HepG2 (cell line): ENCODE measurements at regions not wholly inside any gene's neighbourhood (a gene's known extent, or its start where the extent isn't known, plus 50 kb on each side); places are given as distances from the start of the nearest gene placed in this dataset.
A peak's percentile ranks its signal among the peaks of the same experiment; 100 is the strongest.

Experiments
- HNF4A ChIP-seq: sonication (generic); formaldehyde crosslinking; IDR thresholded peaks from 2 replicates; pipeline ENCODE4 v1.4.0; 2020; ENCODE audit warnings: missing genetic modification reagents
- HNRNPK ChIP-seq: fragments of 200-400 bp; formaldehyde crosslinking; IDR thresholded peaks from 2 replicates; pipeline ENCODE4 v1.6.1; 2018; ENCODE audit warnings: low read length, low read depth, moderate library complexity, mild to moderate bottlenecking; ENCODE audit not compliant: poor library complexity, severe bottlenecking
- LCORL ChIP-seq, 2 experiments: fragments of 450-650 bp in 1 of 2; sonication (generic) in 1 of 2; formaldehyde crosslinking in 1 of 2; IDR thresholded peaks; 2 replicates each; pipeline versions ENCODE4 v1.5.0 to v1.6.1; 2017 to 2020; ENCODE audit warnings: antibody characterized with exemption in 1 of 2, missing genetic modification reagents in 1 of 2
- NCOA2 ChIP-seq: sonication (generic); formaldehyde crosslinking; IDR thresholded peaks from 2 replicates; pipeline ENCODE4 v1.8.0; 2022; ENCODE audit warnings: inconsistent platforms
- PATZ1 ChIP-seq: sonication (generic); formaldehyde crosslinking; IDR thresholded peaks from 2 replicates; pipeline ENCODE4 v1.4.0; 2020; ENCODE audit warnings: missing genetic modification reagents
- RBFOX2 ChIP-seq: fragments of 200-400 bp; formaldehyde crosslinking; IDR thresholded peaks from 2 replicates; pipeline ENCODE4 v1.6.1; 2017; ENCODE audit warnings: low read depth, mild to moderate bottlenecking, low read length
- SOX5 ChIP-seq: IDR thresholded peaks from 2 replicates; pipeline ENCODE4 v1.6.1; 2016; ENCODE audit warnings: borderline replicate concordance
- SUZ12 ChIP-seq: fragments of 150-350 bp; IDR thresholded peaks from 2 replicates; pipeline ENCODE4 v1.6.1; 2014; ENCODE audit warnings: low read depth, low read length
- TBL1XR1 ChIP-seq: fragments of 150-350 bp; IDR thresholded peaks from 2 replicates; pipeline ENCODE4 v1.6.1; 2014; ENCODE audit warnings: borderline replicate concordance, low read length; ENCODE audit not compliant: partially characterized antibody
- TCF7 ChIP-seq: sonication (generic); IDR thresholded peaks from 2 replicates; pipeline ENCODE4 v1.6.1; 2016; ENCODE audit warnings: antibody characterized with exemption, low read depth
- U2AF2 ChIP-seq: fragments of 200-400 bp; formaldehyde crosslinking; IDR thresholded peaks from 2 replicates; pipeline ENCODE4 v1.6.1; 2017; ENCODE audit warnings: low read depth, mild to moderate bottlenecking, low read length
- ZMYM3 ChIP-seq: sonication (generic); formaldehyde crosslinking; IDR thresholded peaks from 2 replicates; pipeline ENCODE4 v1.5.1; 2020; ENCODE audit warnings: mild to moderate bottlenecking, missing genetic modification reagents
- ZNF589 ChIP-seq: sonication (generic); formaldehyde crosslinking; conservative IDR thresholded peaks from 2 replicates; pipeline ENCODE4 v1.8.0; 2022; ENCODE audit warnings: mild to moderate bottlenecking, moderate library complexity, missing genetic modification reagents
- ZNF776 ChIP-seq: sonication (generic); formaldehyde crosslinking; IDR thresholded peaks from 2 replicates; pipeline ENCODE4 v1.4.0; 2020; ENCODE audit warnings: mild to moderate bottlenecking, missing genetic modification reagents
- ZNF839 ChIP-seq: sonication (generic); formaldehyde crosslinking; IDR thresholded peaks from 2 replicates; pipeline ENCODE4 v1.4.0; 2020; ENCODE audit warnings: missing genetic modification reagents, mild to moderate bottlenecking, borderline replicate concordance
- ZNF841 ChIP-seq: sonication (generic); formaldehyde crosslinking; IDR thresholded peaks from 2 replicates; pipeline ENCODE4 v1.8.1; 2023; ENCODE audit warnings: missing genetic modification reagents, borderline replicate concordance
- TF ChIP-seq, protein P1 (sequence below): sonication (generic); formaldehyde crosslinking; IDR thresholded peaks from 2 replicates; pipeline ENCODE4 v1.5.1; 2020; ENCODE audit warnings: mild to moderate bottlenecking, missing genetic modification reagents, moderate library complexity
- TF ChIP-seq, protein P2 (sequence below): sonication (generic); formaldehyde crosslinking; IDR thresholded peaks from 2 replicates; pipeline ENCODE4 v1.8.1; 2023; ENCODE audit warnings: mild to moderate bottlenecking, missing genetic modification reagents, borderline replicate concordance
- TF ChIP-seq, protein P3 (sequence below): sonication (generic); formaldehyde crosslinking; IDR thresholded peaks from 2 replicates; pipeline ENCODE4 v1.9.0; 2022; ENCODE audit warnings: missing genetic modification reagents, mild to moderate bottlenecking, borderline replicate concordance
- TF ChIP-seq, protein P4 (sequence below): sonication (generic); formaldehyde crosslinking; IDR thresholded peaks from 2 replicates; pipeline ENCODE4 v1.8.0; 2022; ENCODE audit warnings: missing genetic modification reagents, mild to moderate bottlenecking, moderate library complexity, borderline replicate concordance

- TF ChIP-seq, protein P1, sequence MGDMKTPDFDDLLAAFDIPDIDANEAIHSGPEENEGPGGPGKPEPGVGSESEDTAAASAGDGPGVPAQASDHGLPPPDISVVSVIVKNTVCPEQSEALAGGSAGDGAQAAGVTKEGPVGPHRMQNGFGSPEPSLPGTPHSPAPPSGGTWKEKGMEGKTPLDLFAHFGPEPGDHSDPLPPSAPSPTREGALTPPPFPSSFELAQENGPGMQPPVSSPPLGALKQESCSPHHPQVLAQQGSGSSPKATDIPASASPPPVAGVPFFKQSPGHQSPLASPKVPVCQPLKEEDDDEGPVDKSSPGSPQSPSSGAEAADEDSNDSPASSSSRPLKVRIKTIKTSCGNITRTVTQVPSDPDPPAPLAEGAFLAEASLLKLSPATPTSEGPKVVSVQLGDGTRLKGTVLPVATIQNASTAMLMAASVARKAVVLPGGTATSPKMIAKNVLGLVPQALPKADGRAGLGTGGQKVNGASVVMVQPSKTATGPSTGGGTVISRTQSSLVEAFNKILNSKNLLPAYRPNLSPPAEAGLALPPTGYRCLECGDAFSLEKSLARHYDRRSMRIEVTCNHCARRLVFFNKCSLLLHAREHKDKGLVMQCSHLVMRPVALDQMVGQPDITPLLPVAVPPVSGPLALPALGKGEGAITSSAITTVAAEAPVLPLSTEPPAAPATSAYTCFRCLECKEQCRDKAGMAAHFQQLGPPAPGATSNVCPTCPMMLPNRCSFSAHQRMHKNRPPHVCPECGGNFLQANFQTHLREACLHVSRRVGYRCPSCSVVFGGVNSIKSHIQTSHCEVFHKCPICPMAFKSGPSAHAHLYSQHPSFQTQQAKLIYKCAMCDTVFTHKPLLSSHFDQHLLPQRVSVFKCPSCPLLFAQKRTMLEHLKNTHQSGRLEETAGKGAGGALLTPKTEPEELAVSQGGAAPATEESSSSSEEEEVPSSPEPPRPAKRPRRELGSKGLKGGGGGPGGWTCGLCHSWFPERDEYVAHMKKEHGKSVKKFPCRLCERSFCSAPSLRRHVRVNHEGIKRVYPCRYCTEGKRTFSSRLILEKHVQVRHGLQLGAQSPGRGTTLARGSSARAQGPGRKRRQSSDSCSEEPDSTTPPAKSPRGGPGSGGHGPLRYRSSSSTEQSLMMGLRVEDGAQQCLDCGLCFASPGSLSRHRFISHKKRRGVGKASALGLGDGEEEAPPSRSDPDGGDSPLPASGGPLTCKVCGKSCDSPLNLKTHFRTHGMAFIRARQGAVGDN (CRISPR knock-in tag): no peak
- TF ChIP-seq SOX5 (peak; percentile 76; the same call in 1 of the 2 replicates), LCORL (IDR thresholded peaks at IDR 0.05) (no peak), LCORL (CRISPR knock-in tag; IDR thresholded peaks at IDR 0.05) (peak; percentile 43; the same call in 1 of the 2 replicates), SUZ12 (no peak), TBL1XR1 (peak; percentile 88), RBFOX2 (no peak), ZNF841 (CRISPR knock-in tag) (no peak), PATZ1 (CRISPR knock-in tag) (0 out of 2 replicates have a peak, but pooled peaks have one; percentile 14), ZNF589 (CRISPR knock-in tag) (0 out of 2 replicates have a peak, but pooled peaks have one; percentile 39), NCOA2 (0 out of 2 replicates have a peak, but pooled peaks have one; percentile 57), HNRNPK (no peak), U2AF2 (no peak), HNF4A (peak; percentile 85), TCF7 (no peak), ZMYM3 (peak; percentile 22; the same call in 1 of the 2 replicates), ZNF776 (CRISPR knock-in tag) (no peak), ZNF839 (CRISPR knock-in tag) (no peak)
- TF ChIP-seq, protein P2, sequence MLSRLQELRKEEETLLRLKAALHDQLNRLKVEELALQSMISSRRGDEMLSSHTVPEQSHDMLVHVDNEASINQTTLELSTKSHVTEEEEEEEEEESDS (CRISPR knock-in tag): no peak
- TF ChIP-seq, protein P3, sequence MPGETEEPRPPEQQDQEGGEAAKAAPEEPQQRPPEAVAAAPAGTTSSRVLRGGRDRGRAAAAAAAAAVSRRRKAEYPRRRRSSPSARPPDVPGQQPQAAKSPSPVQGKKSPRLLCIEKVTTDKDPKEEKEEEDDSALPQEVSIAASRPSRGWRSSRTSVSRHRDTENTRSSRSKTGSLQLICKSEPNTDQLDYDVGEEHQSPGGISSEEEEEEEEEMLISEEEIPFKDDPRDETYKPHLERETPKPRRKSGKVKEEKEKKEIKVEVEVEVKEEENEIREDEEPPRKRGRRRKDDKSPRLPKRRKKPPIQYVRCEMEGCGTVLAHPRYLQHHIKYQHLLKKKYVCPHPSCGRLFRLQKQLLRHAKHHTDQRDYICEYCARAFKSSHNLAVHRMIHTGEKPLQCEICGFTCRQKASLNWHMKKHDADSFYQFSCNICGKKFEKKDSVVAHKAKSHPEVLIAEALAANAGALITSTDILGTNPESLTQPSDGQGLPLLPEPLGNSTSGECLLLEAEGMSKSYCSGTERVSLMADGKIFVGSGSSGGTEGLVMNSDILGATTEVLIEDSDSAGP (CRISPR knock-in tag): no peak
- TF ChIP-seq, protein P4, sequence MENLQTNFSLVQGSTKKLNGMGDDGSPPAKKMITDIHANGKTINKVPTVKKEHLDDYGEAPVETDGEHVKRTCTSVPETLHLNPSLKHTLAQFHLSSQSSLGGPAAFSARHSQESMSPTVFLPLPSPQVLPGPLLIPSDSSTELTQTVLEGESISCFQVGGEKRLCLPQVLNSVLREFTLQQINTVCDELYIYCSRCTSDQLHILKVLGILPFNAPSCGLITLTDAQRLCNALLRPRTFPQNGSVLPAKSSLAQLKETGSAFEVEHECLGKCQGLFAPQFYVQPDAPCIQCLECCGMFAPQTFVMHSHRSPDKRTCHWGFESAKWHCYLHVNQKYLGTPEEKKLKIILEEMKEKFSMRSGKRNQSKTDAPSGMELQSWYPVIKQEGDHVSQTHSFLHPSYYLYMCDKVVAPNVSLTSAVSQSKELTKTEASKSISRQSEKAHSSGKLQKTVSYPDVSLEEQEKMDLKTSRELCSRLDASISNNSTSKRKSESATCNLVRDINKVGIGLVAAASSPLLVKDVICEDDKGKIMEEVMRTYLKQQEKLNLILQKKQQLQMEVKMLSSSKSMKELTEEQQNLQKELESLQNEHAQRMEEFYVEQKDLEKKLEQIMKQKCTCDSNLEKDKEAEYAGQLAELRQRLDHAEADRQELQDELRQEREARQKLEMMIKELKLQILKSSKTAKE: peak; percentile 50; the same call in 1 of the 2 replicates
These were observed 81.7 kb upstream of the SPTLC1 start (continued) for GRCh38 chr9:92196909-92197308.
